IPS-20b (cell line): ENCODE measurements at regions not wholly inside any gene's neighbourhood (a gene's known extent, or its start where the extent isn't known, plus 50 kb on each side); places are given as distances from the start of the nearest gene placed in this dataset.

ENCODE experiments used
- H3K27ac ChIP-seq: one replicate; pipeline ENCODE4 v1.5.1; 2013; ENCODE audit warnings: low read length
- H3K27me3 ChIP-seq: 2 replicates; pipeline ENCODE4 v1.6.1; 2013; ENCODE audit warnings: mild to moderate bottlenecking, low read length, inconsistent platforms; ENCODE audit not compliant: insufficient read depth
- H3K36me3 ChIP-seq: 2 replicates; pipeline ENCODE4 v1.6.1; 2013; ENCODE audit warnings: low read depth, mild to moderate bottlenecking, inconsistent platforms, low read length, moderate library complexity; ENCODE audit not compliant: insufficient read depth
- H3K4me1 ChIP-seq: 2 replicates; pipeline ENCODE4 v1.6.1; 2013; ENCODE audit warnings: mild to moderate bottlenecking, control low read depth, inconsistent platforms, low read length, moderate library complexity; ENCODE audit not compliant: insufficient read depth
- H3K4me3 ChIP-seq: 2 replicates; pipeline ENCODE4 v1.5.1; 2013; ENCODE audit warnings: mild to moderate bottlenecking, low read length, inconsistent platforms
- H3K9ac ChIP-seq: 2 replicates; pipeline ENCODE4 v1.6.1; 2013; ENCODE audit warnings: low read depth, mild to moderate bottlenecking, inconsistent platforms, low read length, moderate library complexity
- H3K9me3 ChIP-seq: 2 replicates; pipeline ENCODE4 v1.6.1; 2013; ENCODE audit warnings: mild to moderate bottlenecking, low read depth, low read length, inconsistent platforms; ENCODE audit not compliant: insufficient read depth

DNA sequence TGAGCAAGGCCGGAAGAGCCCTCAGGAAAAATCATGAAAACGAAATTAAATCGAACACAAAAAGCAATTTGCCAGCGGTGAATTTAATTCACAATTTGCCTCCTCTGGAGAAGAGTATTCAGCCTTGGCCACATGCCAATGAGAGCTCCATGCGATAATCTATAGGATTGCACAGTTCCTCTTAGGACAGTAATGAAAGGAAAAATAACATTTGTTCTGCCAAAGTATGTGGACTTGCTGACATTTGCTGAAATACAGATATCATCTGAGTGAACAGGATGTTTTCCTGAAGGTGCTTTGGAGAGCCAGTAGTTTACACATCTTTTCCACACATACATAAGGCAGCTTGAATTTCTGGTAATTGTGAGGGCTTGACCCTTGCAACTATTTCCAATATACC is 188.6 kb upstream of the PDZRN3 start:
- Histone ChIP-seq H3K4me1 (peaks cover 5% of the 10 kb centered on the region; the same call in 1 of the 2 replicates), H3K9ac (no peak overlapping the region), H3K36me3 (no peaks in the 10 kb centered on the region), H3K27ac (no peak overlapping the region), H3K4me3 (no peak overlapping the region), H3K27me3 (no peaks in the 10 kb centered on the region), H3K9me3 (no peaks in the 10 kb centered on the region)

DNA sequence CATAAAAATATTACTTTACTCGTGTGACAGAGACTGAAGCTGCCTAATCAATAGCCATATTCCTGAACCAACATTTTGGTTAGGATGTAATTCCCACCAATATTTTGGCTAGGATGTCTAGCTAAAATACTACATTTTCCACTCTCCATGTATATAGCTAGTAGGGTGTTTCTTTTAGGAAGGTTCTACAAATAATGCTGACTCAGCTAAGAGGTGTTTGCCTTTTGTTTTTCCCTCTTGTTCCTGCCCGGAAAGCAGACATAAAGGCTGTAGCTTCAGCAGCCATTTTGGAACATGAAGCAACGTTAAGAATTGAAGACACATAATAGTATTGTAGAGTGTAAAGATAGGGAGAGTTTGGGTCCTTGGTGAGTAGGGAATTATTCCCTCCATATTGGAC is 187.3 kb upstream of the PDZRN3 start:
- Histone ChIP-seq H3K4me1 (peaks cover 4% of the 10 kb centered on the region; the same call in 1 of the 2 replicates), H3K27ac (no peak overlapping the region), H3K27me3 (no peaks in the 10 kb centered on the region), H3K4me3 (no peak overlapping the region), H3K36me3 (no peaks in the 10 kb centered on the region), H3K9ac (no peak overlapping the region), H3K9me3 (no peaks in the 10 kb centered on the region)

DNA sequence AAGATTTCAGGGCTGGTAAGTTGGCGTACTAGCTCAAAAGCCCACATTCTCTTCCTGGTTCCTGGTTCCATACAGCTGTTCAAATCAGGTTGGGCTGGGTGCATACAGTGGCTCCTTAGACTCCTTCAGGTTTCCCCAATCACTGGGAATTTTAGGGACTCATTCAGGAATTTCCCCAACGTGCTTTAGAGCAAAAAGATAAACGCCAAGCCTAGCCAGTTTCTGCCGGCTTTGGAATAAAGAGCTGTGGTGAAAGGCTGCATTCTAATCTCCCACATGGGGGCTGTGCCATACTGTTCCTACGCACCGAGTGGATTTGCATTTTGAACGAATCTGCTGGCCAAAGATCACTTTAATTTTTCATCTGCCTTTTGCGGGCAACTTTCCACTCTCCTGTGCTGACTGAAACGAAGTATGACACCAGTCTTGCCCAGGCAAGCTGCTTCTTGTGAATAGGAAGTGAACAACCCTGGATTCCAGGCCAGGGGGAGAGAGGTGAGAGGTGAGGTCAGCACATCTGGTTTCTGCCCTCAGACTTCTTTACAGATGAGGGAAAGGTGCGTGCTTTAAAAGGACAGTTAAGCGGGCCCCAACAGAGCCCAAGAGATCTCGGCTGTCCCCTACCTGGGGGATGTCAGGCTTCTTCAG is 184.2 kb upstream of the PDZRN3 start:
- no peaks in the 10 kb centered on the region for H3K4me1 ChIP-seq

DNA sequence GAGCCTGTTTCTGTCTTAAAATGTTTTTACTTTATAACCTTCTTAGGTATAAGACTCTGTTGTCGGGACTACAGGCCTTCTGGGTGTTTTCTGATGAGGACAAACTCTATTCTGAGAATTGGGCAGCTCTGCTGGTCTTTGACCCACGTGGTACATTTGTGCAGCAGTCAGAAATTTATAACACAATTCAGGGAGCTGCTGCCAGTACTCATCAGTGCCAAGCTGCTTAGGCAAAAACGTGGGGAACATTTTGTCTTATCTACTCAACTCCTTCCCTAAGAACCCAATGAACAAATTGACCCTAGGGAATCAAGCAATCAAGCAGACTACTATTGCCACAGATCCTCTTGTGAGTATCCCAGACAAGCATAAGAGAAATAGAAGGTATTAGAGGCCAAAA is 180.7 kb upstream of the PDZRN3 start:
- H3K4me1 ChIP-seq = no peaks in the 10 kb centered on the region
- H3K9ac ChIP-seq = no peak overlapping the region
- no peaks in the 10 kb centered on the region for H3K27me3 ChIP-seq
- no peaks in the 10 kb centered on the region for H3K9me3 ChIP-seq
- H3K36me3 ChIP-seq = no peaks in the 10 kb centered on the region
- H3K27ac ChIP-seq = no peak overlapping the region
- no peak overlapping the region for H3K4me3 ChIP-seq

More for the DNA sequence above, 184.2 kb upstream of the PDZRN3 start:
- Histone ChIP-seq H3K36me3 (no peaks in the 10 kb centered on the region), H3K27me3 (no peaks in the 10 kb centered on the region), H3K9me3 (no peaks in the 10 kb centered on the region), H3K27ac (no peak overlapping the region), H3K9ac (no peak overlapping the region), H3K4me3 (no peak overlapping the region)

DNA sequence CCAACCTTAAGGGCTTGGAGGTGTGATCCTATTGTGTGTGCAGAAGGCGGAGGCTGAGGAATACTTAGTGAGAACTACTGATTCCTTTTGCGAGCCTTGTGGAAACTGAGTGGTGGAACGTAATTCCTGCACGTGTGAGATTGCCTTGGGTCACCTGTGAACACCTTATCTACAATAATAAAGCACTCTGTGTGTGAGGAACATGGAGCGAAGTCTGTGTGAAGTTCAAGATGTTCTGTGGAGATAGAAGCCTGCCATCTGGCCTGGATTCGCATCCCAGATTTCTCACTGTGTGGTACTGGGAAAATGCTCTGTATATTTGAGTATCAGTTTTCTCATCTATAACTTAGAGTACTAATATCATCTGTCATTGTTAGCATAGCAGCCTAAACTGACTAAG is 179.5 kb upstream of the PDZRN3 start:
- Histone ChIP-seq H3K36me3 (no peaks in the 10 kb centered on the region), H3K9me3 (no peaks in the 10 kb centered on the region), H3K4me1 (no peaks in the 10 kb centered on the region), H3K4me3 (no peak overlapping the region), H3K27ac (no peak overlapping the region), H3K27me3 (no peaks in the 10 kb centered on the region), H3K9ac (no peak overlapping the region)

DNA sequence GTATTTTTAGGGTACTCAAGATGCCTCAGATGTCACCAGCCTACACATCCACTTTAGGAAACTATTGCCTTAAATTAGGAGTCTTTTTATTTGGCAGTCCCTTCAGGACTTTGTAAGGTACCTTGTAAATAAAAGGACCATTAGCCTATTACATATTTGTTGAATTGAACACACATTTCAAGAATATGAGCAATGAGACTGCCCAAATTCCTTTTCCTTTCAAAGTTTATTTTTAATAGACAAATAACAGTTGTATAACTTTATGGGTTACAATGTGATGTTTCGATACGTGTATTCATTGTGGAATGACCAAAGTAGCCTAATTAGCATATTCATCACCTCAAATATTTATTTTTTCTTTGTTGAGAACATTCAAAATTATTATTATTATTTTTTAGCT is 176.7 kb upstream of the PDZRN3 start:
- Histone ChIP-seq H3K27me3 (no peaks in the 10 kb centered on the region), H3K4me3 (no peak overlapping the region), H3K4me1 (no peaks in the 10 kb centered on the region), H3K27ac (no peak overlapping the region), H3K9me3 (no peaks in the 10 kb centered on the region), H3K36me3 (no peaks in the 10 kb centered on the region), H3K9ac (no peak overlapping the region)

DNA sequence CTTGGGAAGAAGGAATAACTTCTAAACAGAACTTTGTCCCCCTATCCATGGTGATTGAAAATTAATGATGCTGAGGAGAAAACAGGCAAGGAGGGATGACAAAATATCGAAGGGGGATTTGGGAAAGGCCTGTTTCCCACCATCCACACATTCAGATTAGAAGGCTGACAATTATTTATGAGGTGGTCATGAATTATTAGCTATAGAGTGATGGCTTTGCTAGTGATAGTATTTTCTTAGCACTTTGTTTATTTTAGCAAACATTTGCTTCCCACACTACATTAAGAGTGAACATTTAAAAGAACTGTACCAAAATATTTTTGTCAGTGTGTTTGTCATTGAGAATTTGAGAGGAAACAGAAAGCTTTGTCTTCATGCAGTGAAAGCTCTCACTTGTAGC is 172.6 kb upstream of the PDZRN3 start:
- Histone ChIP-seq H3K9ac (no peak overlapping the region), H3K9me3 (no peaks in the 10 kb centered on the region), H3K4me3 (no peak overlapping the region), H3K27ac (no peak overlapping the region), H3K36me3 (no peaks in the 10 kb centered on the region), H3K27me3 (no peaks in the 10 kb centered on the region), H3K4me1 (no peaks in the 10 kb centered on the region)

DNA sequence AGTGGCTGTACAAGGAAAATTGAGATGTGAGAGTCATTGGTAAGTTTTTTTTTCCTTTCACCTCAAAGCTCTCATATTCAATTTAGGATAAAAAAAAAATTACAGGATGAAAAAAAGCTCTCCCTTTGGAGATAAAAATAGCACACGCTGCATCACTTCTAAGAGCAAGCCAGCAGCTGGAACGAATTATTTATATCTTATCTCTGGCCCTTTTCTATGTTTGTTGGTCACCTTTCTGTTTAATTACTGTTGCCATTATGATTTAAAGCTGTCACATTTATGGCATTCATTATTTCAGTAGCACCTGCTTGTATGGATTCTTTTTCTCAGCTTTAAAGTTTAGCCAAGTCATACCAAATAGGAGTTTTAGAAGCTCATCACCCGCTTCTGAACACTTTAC is 171.6 kb upstream of the PDZRN3 start:
- Histone ChIP-seq H3K9ac (no peak overlapping the region), H3K36me3 (no peaks in the 10 kb centered on the region), H3K27ac (no peak overlapping the region), H3K9me3 (no peaks in the 10 kb centered on the region), H3K27me3 (no peaks in the 10 kb centered on the region), H3K4me3 (no peak overlapping the region), H3K4me1 (no peaks in the 10 kb centered on the region)

DNA sequence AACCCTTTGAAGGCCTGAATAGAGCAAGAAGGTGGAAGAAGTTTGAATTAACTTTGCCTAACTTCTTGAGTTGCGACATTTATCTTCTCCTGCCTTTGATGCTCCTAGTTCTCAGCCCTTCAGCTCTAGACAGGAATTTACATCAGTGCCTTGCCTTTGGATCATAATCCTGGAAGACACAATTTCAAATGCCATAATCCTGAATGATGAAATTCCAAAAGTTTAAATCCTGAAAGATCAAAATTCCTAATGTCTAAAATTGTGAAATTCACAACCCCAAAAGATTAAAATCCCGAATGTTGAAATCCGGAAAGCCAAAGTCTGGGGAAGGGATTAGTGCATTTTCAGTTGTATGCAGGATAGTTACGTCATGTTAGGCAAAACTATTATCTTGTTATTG is 166.6 kb upstream of the PDZRN3 start:
- H3K9ac ChIP-seq = no peak overlapping the region
- no peaks in the 10 kb centered on the region for H3K9me3 ChIP-seq
- peaks cover 2% of the 10 kb centered on the region; the same call in 1 of the 2 replicates for H3K4me1 ChIP-seq
- no peaks in the 10 kb centered on the region for H3K36me3 ChIP-seq
- H3K27ac ChIP-seq = no peak overlapping the region
- H3K4me3 ChIP-seq = no peak overlapping the region
- no peaks in the 10 kb centered on the region for H3K27me3 ChIP-seq

DNA sequence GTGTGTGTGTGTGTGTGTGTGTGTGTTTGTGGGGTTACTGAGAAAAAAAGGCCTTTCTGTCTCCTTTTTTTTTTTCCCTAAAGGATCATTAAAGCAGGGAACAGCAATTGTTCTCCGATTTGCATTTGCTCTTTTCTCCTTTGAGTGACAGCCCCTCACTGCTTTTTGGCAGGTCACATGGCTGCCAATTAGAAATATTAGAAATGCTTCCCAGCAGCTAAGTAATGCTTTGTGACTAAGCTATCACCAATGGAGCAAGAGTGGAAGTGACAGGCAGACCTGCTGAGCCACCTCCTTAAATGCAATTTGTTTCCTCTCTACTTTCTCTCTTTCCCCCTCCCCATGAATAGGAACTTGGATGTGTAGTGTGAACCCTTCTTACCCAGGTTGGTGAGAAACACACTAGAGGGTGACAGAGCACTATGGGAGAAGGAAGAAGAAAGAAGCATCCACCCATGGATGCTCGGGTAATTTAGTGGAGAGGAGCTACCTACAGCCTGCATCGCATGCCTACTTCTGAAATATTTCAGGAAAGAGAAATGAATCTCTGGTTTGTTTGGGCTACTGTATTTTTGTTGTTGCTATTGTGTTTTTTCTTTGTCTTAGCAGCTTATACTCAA is 165.2 kb upstream of the PDZRN3 start:
- H3K36me3 ChIP-seq = no peaks in the 10 kb centered on the region
- no peaks in the 10 kb centered on the region for H3K27me3 ChIP-seq
- H3K4me1 ChIP-seq = peaks cover 2% of the 10 kb centered on the region; the same call in 1 of the 2 replicates
- no peak overlapping the region for H3K27ac ChIP-seq
- no peaks in the 10 kb centered on the region for H3K9me3 ChIP-seq
- no peak overlapping the region for H3K4me3 ChIP-seq
- H3K9ac ChIP-seq = no peak overlapping the region

DNA sequence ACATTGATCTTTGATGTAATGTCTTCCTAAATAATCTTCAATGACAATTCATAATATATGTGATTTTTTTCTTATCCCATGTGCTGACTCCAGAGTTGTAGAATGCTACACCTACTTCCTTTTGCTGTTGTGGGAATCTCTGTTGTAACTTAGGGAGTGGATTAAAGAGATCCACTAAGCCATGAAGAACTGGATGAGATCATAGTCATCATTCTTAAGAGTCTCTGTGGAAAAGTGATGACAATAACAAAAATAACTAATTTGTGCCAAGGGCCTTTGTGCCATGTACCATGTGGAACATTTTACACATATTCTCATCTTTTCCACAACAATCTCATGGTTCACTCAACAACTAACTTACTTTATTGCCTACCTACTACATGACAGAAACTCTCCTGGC is 162.9 kb upstream of the PDZRN3 start:
- H3K36me3 ChIP-seq = no peaks in the 10 kb centered on the region
- no peak overlapping the region for H3K27ac ChIP-seq
- H3K4me1 ChIP-seq = peaks cover 2% of the 10 kb centered on the region; the same call in 1 of the 2 replicates
- H3K9me3 ChIP-seq = no peaks in the 10 kb centered on the region
- no peaks in the 10 kb centered on the region for H3K27me3 ChIP-seq
- H3K4me3 ChIP-seq = no peak overlapping the region
- no peak overlapping the region for H3K9ac ChIP-seq

DNA sequence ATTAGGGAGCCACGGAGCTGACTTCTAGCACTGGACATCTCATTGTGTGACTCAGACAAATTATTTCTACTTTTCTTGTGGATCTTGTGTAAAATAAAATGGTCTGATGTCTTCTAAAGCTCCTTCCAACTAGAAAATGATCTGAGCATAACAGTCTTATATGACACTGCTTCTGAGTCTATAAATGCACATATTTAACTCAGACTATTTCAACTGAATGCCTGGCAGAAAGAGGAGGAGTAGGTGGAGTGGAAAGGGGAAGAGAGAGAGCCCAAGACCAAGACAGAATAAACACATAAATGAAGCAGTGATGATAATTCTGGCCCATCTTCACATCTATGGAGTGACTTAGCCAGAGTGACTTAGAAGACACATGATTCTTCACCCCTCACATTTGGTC is 162.3 kb upstream of the PDZRN3 start:
- Histone ChIP-seq H3K4me1 (peaks cover 2% of the 10 kb centered on the region; the same call in 1 of the 2 replicates), H3K36me3 (no peaks in the 10 kb centered on the region), H3K9me3 (no peaks in the 10 kb centered on the region), H3K27ac (no peak overlapping the region), H3K27me3 (no peaks in the 10 kb centered on the region), H3K9ac (no peak overlapping the region), H3K4me3 (no peak overlapping the region)
